ENCODE measurements at regions not wholly inside any gene's neighbourhood (a gene's known extent, or its start where the extent isn't known, plus 50 kb on each side); places are given as distances from the start of the nearest gene placed in this dataset.

GRCh38 chr2:18399601-18400000 is 160.9 kb downstream of the RDH14 start:
- POLR2A ChIA-PET, result no interaction called here
- CTCF ChIA-PET, result no interaction called here
- DNase-seq (ENCODE audit: extremely low spot score), result no peak
- TF ChIP-seq BHLHE40 (IDR thresholded peaks at IDR 0.05; ENCODE audit: borderline replicate concordance), result no peak
- TF ChIP-seq ZNF384 (IDR thresholded peaks at IDR 0.05), result no peak
- no peak for TF ChIP-seq HDGF (IDR thresholded peaks at IDR 0.05; ENCODE audit: borderline replicate concordance)
- no peak for TF ChIP-seq ELF4 (IDR thresholded peaks at IDR 0.05)
- no peak for TF ChIP-seq TARDBP (IDR thresholded peaks at IDR 0.05)
- no peak for TF ChIP-seq L3MBTL2 (conservative IDR thresholded peaks at IDR 0.05)
- no peak for TF ChIP-seq CTBP1 (IDR thresholded peaks at IDR 0.05; ENCODE audit: borderline replicate concordance)

GRCh38 chr2:18398833-18399232 is 161.6 kb downstream of the RDH14 start:
- TF ChIP-seq PKNOX1 (IDR thresholded peaks at IDR 0.05), result no peak
- TF ChIP-seq CTBP1 (IDR thresholded peaks at IDR 0.05; ENCODE audit: borderline replicate concordance), result no peak
- TF ChIP-seq SUZ12 (IDR thresholded peaks at IDR 0.05), result no peak
- no peak for TF ChIP-seq TARDBP (IDR thresholded peaks at IDR 0.05)
- no peak for TF ChIP-seq BHLHE40 (IDR thresholded peaks at IDR 0.05; ENCODE audit: borderline replicate concordance)
- TF ChIP-seq L3MBTL2 (conservative IDR thresholded peaks at IDR 0.05), result no peak
- TF ChIP-seq ARNT (IDR thresholded peaks at IDR 0.05), result no peak
- TF ChIP-seq ZNF384 (IDR thresholded peaks at IDR 0.05), result no peak
- no peak for TF ChIP-seq HDGF (IDR thresholded peaks at IDR 0.05; ENCODE audit: borderline replicate concordance)
- no peak for DNase-seq (ENCODE audit: extremely low spot score)
- ChIA-PET POLR2A (no interaction called here), CTCF (no interaction called here)

GRCh38 chr2:18396329-18397010 is 164.0 kb downstream of the RDH14 start:
- TF ChIP-seq CTBP1 (IDR thresholded peaks at IDR 0.05; ENCODE audit: borderline replicate concordance) (no peak), L3MBTL2 (conservative IDR thresholded peaks at IDR 0.05) (no peak), TARDBP (IDR thresholded peaks at IDR 0.05) (no peak), SP1 (IDR thresholded peaks at IDR 0.05) (no peak), LEF1 (IDR thresholded peaks at IDR 0.05; ENCODE audit: borderline replicate concordance) (no peak)
- ChIA-PET CTCF (no interaction called here), POLR2A (no interaction called here)
- DNase-seq (ENCODE audit: extremely low spot score), result no peak

GRCh38 chr2:18395555-18395954 is 164.9 kb downstream of the RDH14 start:
- POLR2A ChIA-PET, result no interaction called here
- TF ChIP-seq ZNF384 (IDR thresholded peaks at IDR 0.05), result no peak
- no peak for TF ChIP-seq ARNT (IDR thresholded peaks at IDR 0.05)
- no peak for TF ChIP-seq TARDBP (IDR thresholded peaks at IDR 0.05)
- no peak for TF ChIP-seq L3MBTL2 (conservative IDR thresholded peaks at IDR 0.05)
- no peak for TF ChIP-seq SP1 (IDR thresholded peaks at IDR 0.05)
- TF ChIP-seq LEF1 (IDR thresholded peaks at IDR 0.05; ENCODE audit: borderline replicate concordance), result no peak
- no peak for TF ChIP-seq ELF4 (IDR thresholded peaks at IDR 0.05)
- TF ChIP-seq NFRKB (IDR thresholded peaks at IDR 0.05), result no peak
- no peak for TF ChIP-seq CTBP1 (IDR thresholded peaks at IDR 0.05; ENCODE audit: borderline replicate concordance)
- TF ChIP-seq FOXK2 (IDR thresholded peaks at IDR 0.05), result no peak
- TF ChIP-seq BHLHE40 (IDR thresholded peaks at IDR 0.05; ENCODE audit: borderline replicate concordance), result no peak
- TF ChIP-seq SUZ12 (IDR thresholded peaks at IDR 0.05), result no peak
- no peak for TF ChIP-seq FOXM1 (IDR thresholded peaks at IDR 0.05; ENCODE audit: borderline replicate concordance)
- no peak for TF ChIP-seq PKNOX1 (IDR thresholded peaks at IDR 0.05)
- CTCF ChIA-PET, result no interaction called here
- no peak for DNase-seq (ENCODE audit: extremely low spot score)

- DNase-seq (ENCODE audit: extremely low spot score), result peak; percentile 63
- POLR2A ChIA-PET, result no interaction called here
- TF ChIP-seq HDGF (IDR thresholded peaks at IDR 0.05; ENCODE audit: borderline replicate concordance) (no peak), PKNOX1 (IDR thresholded peaks at IDR 0.05) (no peak), SUZ12 (IDR thresholded peaks at IDR 0.05) (no peak), FOXM1 (IDR thresholded peaks at IDR 0.05; ENCODE audit: borderline replicate concordance) (no peak), ZNF384 (IDR thresholded peaks at IDR 0.05) (no peak), ELF4 (IDR thresholded peaks at IDR 0.05) (no peak), SP1 (IDR thresholded peaks at IDR 0.05) (no peak), L3MBTL2 (conservative IDR thresholded peaks at IDR 0.05) (no peak), ARNT (IDR thresholded peaks at IDR 0.05) (no peak), LEF1 (IDR thresholded peaks at IDR 0.05; ENCODE audit: borderline replicate concordance) (no peak), BHLHE40 (IDR thresholded peaks at IDR 0.05; ENCODE audit: borderline replicate concordance) (no peak), FOXA1 (IDR thresholded peaks at IDR 0.05) (no peak), CTBP1 (IDR thresholded peaks at IDR 0.05; ENCODE audit: borderline replicate concordance) (no peak), TARDBP (IDR thresholded peaks at IDR 0.05) (no peak), NFRKB (IDR thresholded peaks at IDR 0.05) (no peak), FOXK2 (IDR thresholded peaks at IDR 0.05) (no peak)
- CTCF ChIA-PET, result interaction anchor here (0.6 to 0.7 kb wide), 2 partner anchors 24 to 26 kb away, joined by 3 read pairs; no protein-coding TSS in a partner anchor
Observed at GRCh38 chr2:18387441-18388206, 172.8 kb downstream of the RDH14 start.

GRCh38 chr2:18384242-18384641 is 176.2 kb downstream of the RDH14 start:
- ChIA-PET POLR2A (no interaction called here), CTCF (no interaction called here)
- DNase-seq (ENCODE audit: extremely low spot score), result no peak
- TF ChIP-seq PKNOX1 (IDR thresholded peaks at IDR 0.05) (no peak), SP1 (IDR thresholded peaks at IDR 0.05) (no peak), ELF4 (IDR thresholded peaks at IDR 0.05) (no peak), ZNF384 (IDR thresholded peaks at IDR 0.05) (no peak), FOXM1 (IDR thresholded peaks at IDR 0.05; ENCODE audit: borderline replicate concordance) (no peak), NFRKB (IDR thresholded peaks at IDR 0.05) (no peak), ARNT (IDR thresholded peaks at IDR 0.05) (no peak), BHLHE40 (IDR thresholded peaks at IDR 0.05; ENCODE audit: borderline replicate concordance) (no peak), FOXA1 (IDR thresholded peaks at IDR 0.05) (no peak), HDGF (IDR thresholded peaks at IDR 0.05; ENCODE audit: borderline replicate concordance) (no peak), L3MBTL2 (conservative IDR thresholded peaks at IDR 0.05) (no peak), TARDBP (IDR thresholded peaks at IDR 0.05) (no peak), SUZ12 (IDR thresholded peaks at IDR 0.05) (no peak), FOXK2 (IDR thresholded peaks at IDR 0.05) (no peak), LEF1 (IDR thresholded peaks at IDR 0.05; ENCODE audit: borderline replicate concordance) (no peak), CTBP1 (IDR thresholded peaks at IDR 0.05; ENCODE audit: borderline replicate concordance) (no peak)
